ENCODE measurements at regions not wholly inside any gene's neighbourhood (a gene's known extent, or its start where the extent isn't known, plus 50 kb on each side); places are given as distances from the start of the nearest gene placed in this dataset.

DNA sequence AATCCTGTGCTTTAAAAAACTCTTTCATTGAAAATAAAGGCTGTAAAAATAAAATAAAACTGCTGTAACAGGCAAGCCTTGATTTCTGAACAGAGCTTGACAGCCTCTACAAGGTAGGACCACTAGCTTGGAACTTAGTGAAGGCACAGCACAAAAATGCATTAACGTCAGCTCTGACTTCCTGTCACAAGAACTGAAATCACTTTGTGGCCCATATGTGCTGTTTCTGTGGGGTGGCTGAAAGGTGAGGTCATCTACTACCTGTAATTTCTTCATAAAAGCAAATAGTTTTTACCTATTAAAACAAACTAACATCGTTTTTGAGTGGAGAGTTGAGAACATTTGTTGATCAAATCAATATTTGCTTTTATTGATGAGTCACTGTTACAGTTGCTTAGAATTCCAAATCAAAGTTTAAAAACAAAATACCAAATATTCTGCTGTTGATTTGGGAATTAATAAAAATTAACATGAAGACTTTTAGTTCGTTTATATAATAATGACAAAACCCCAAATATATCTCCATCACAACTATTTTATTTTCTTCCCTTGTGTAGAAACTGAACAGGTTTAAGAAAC, 1034.1 kb downstream of the MCTP2 start:
- Histone ChIP-seq H3K36me3 (no peaks in the 10 kb centered on the region), H3K27me3 (no peaks in the 10 kb centered on the region), H3K4me3 (no peak overlapping the region), H3K27ac (peak overlapping the region; percentile 50 to 76 (median 64)), H3K4me1 (peaks cover 0 to 31% (median 19%) of the 10 kb centered on the region in 4 donors), H3K9me3 (no peaks in the 10 kb centered on the region)
- 16 to 46% methylated on average over 3 of the region's 3 CpGs for WGBS, 2 donors
- DNase-seq, result no peak
- TF ChIP-seq EP300 (IDR thresholded peaks at IDR 0.05) (no peak), POLR2AphosphoS5 (IDR thresholded peaks at IDR 0.05) (no peak), POLR2A (IDR thresholded peaks at IDR 0.05) (no peak)
- TF ChIP-seq, protein P1, sequence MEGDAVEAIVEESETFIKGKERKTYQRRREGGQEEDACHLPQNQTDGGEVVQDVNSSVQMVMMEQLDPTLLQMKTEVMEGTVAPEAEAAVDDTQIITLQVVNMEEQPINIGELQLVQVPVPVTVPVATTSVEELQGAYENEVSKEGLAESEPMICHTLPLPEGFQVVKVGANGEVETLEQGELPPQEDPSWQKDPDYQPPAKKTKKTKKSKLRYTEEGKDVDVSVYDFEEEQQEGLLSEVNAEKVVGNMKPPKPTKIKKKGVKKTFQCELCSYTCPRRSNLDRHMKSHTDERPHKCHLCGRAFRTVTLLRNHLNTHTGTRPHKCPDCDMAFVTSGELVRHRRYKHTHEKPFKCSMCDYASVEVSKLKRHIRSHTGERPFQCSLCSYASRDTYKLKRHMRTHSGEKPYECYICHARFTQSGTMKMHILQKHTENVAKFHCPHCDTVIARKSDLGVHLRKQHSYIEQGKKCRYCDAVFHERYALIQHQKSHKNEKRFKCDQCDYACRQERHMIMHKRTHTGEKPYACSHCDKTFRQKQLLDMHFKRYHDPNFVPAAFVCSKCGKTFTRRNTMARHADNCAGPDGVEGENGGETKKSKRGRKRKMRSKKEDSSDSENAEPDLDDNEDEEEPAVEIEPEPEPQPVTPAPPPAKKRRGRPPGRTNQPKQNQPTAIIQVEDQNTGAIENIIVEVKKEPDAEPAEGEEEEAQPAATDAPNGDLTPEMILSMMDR (IDR thresholded peaks at IDR 0.05), result no peak
- intact Hi-C loops (cut with DNase I), result loop anchor here (5.0 kb wide), 1 partner anchor 1062 kb away; no protein-coding TSS in a partner anchor

DNA sequence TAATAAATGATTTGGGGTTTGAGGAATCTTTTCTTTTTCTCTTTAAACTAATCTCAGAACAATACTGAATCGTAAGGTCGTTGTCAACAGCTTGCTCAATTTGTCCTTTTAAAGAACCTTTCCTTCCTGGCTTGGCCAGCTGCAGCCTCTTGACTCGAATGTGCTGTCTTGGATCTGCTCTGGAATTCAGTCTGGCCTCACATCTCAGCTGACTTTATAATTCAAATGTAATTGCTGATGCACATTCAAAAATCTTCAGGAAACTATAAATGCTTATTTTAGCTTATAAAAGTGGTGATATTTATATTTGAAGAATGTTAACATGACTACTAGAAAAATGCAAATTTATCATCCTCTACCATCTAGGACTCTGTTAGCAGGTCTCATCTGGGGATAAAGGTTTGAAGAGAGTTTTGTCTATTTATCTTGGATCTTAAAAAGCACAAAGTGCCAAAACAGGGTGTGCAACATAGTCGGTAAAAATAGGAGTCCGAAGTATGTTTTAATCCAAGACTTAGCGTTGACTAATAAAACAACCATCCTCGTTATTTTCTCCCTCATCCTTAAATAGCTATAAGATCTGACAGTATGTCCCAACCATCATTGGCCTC, 1035.2 kb downstream of the MCTP2 start:
- TF ChIP-seq POLR2A (IDR thresholded peaks at IDR 0.05) (no peak), POLR2AphosphoS5 (IDR thresholded peaks at IDR 0.05) (peak in 3 of 4 donors; percentile 17 to 50 (median 19))
- intact Hi-C loops (cut with DNase I), result loop anchor here (5.0 kb wide), 1 partner anchor 1061 kb away; no protein-coding TSS in a partner anchor
- no peaks in the 10 kb centered on the region for H3K27me3 ChIP-seq
- H3K4me1 ChIP-seq, result peaks cover 0 to 30% (median 18%) of the 10 kb centered on the region in 4 donors
- peak; percentile 84 for DNase-seq
- H3K27ac ChIP-seq, result peak overlapping the region; percentile 50 to 76 (median 64)
- H3K4me3 ChIP-seq, result no peak overlapping the region
- no peaks in the 10 kb centered on the region for H3K36me3 ChIP-seq
- no peaks in the 10 kb centered on the region for H3K9me3 ChIP-seq
- 60 to 65% methylated on average over 7 of the region's 7 CpGs for WGBS, 2 donors

DNA sequence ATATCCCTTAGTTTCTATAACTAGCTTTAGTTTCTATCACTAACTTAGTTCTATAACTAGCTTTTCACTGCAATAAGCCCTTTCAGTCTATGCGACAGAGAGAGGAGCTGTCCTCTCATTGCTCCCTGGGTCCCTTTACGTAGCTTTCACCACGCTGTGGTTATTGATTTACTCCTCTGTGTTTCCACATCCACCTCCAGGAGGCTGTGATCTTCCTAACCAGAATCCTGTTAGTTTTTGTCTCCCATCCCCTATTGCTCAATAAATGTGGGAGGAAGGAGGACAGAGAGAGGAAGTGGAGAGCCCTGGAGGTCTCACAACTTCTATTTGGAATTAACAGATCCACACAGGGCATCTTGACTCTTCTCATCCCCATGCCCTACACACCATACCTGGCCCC, 1036.1 kb downstream of the MCTP2 start:
- Histone ChIP-seq H3K27me3 (no peaks in the 10 kb centered on the region), H3K4me1 (peaks cover 0 to 30% (median 18%) of the 10 kb centered on the region in 4 donors), H3K9me3 (no peaks in the 10 kb centered on the region), H3K4me3 (no peak overlapping the region), H3K27ac (peak overlapping the region; percentile 50 to 76 (median 64)), H3K36me3 (no peaks in the 10 kb centered on the region)
- TF ChIP-seq POLR2AphosphoS5 (IDR thresholded peaks at IDR 0.05), result no peak
- TF ChIP-seq, protein P1 (IDR thresholded peaks at IDR 0.05), result no peak
- no peak for TF ChIP-seq POLR2A (IDR thresholded peaks at IDR 0.05)
- no peak for TF ChIP-seq EP300 (IDR thresholded peaks at IDR 0.05)
- no peak for DNase-seq
- WGBS, 2 donors, result 37 to 54% methylated on average over 3 of the region's 3 CpGs
- intact Hi-C loops (cut with DNase I), result loop anchor here (5.0 kb wide), 1 partner anchor 1060 kb away; no protein-coding TSS in a partner anchor

DNA sequence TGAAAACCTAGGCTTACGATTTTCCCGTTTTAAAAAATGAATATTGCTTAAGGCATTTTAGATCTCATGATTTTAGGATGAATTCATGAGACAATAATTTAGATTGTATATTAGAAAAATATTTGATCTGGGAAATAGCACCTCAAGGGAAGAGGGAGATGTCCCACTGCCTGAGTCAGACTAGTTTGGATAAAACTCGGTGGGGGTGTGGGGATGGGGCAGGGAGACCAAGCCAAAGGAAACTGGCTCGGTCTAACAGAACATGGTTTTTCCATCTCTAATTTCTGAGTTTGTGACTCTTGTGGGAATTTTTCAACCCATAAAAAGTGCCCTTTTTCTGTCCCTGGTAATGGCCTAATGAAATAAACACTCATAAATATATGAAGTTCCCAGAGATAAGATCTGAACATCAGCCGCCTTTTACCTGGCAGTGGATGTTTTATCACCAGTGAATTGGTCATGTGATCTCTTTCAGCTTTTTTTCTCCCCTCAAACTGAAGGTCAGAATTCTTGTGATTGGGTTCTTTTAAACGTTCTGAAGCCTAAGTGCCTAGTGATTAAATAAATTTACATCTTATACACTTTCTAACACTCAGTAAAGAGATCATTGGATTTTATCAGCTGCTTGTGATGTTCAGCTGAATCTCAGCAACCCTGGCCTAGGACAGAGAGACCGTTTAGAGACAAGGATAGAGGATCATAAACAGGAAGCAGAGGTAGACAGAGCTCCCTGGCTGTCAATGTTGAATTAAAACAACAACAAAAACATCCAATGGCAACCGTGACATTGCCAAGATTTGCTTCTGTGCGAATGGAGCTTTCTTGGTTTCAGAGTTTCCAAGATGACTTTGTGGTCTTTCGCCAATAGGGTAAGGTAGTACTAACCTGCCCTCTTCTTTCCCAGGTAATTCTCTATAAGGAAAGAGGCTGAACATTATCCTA, 1038.2 kb downstream of the MCTP2 start:
- TF ChIP-seq POLR2A (IDR thresholded peaks at IDR 0.05) (no peak), POLR2AphosphoS5 (IDR thresholded peaks at IDR 0.05) (no peak), EP300 (IDR thresholded peaks at IDR 0.05) (no peak)
- TF ChIP-seq, protein P1 (IDR thresholded peaks at IDR 0.05), result no peak
- H3K4me1 ChIP-seq, result peaks cover 0 to 30% (median 15%) of the 10 kb centered on the region in 4 donors
- H3K27ac ChIP-seq, result peak overlapping the region in 2 of 4 donors; percentile 4 to 8
- no peaks in the 10 kb centered on the region for H3K36me3 ChIP-seq
- 61 to 62% methylated on average over 10 of the region's 10 CpGs for WGBS, 2 donors
- H3K4me3 ChIP-seq, result no peak overlapping the region
- intact Hi-C loops (cut with DNase I), result loop anchor here (5.0 kb wide), 1 partner anchor 1058 kb away; no protein-coding TSS in a partner anchor
- H3K27me3 ChIP-seq, result no peaks in the 10 kb centered on the region
- DNase-seq, result no peak
- no peaks in the 10 kb centered on the region for H3K9me3 ChIP-seq
